ENCODE measurements at regions not wholly inside any gene's neighbourhood (a gene's known extent, or its start where the extent isn't known, plus 50 kb on each side); places are given as distances from the start of the nearest gene placed in this dataset.

DNA sequence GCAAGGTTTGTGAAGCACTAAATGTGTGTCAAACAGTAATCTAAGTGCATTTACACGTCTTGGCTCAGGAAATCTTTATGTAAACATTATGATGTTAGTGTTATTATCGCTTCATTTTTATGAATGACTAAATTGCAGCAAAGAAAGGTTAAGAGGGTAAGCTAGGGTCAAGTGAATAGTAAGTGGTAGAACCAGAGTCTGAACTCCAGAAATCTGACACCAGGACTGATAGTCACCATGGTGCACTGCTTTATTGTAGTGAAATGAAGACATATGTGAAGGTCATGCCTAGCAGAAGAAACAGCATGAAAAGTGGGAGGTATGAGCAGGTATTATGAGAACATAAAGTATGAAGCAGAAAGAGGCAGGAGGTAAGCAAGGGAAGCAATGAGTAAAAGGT lies 368.7 kb upstream of the TENM4 start:
- DNase-seq, result no peak
- H4K8ac ChIP-seq (ENCODE audit: low read depth in 2 of 2, low read length in 2 of 2), result no peak overlapping the region
- H3K4me3 ChIP-seq (ENCODE audit: insufficient read depth, low read depth, low read length), result no peak overlapping the region
- H3K18ac ChIP-seq (ENCODE audit: low read depth, low read length), result no peak overlapping the region
- no peak overlapping the region for H3K4me2 ChIP-seq (ENCODE audit: low read depth, low read length)
- H3K27me3 ChIP-seq (ENCODE audit: control insufficient read depth, insufficient read depth, low read length), result no peaks in the 10 kb centered on the region
- H4K20me1 ChIP-seq (ENCODE audit: insufficient read depth, low read length), result no peaks in the 10 kb centered on the region
- 10% methylated on average over 2 of the region's 2 CpGs; no CpG with 5 or more reads in 1 of the 2 experiments for WGBS, 2 experiments (ENCODE audit: extremely low coverage in 2 of 2, insufficient read length in 1 of 2)
- H2BK120ac ChIP-seq (ENCODE audit: low read depth, low read length), result no peak overlapping the region
- H3K9ac ChIP-seq (ENCODE audit: low read depth, low read length), result no peak overlapping the region
- H2AK5ac ChIP-seq (ENCODE audit: low read depth, low read length), result no peak overlapping the region
- no peak overlapping the region for H3K4ac ChIP-seq (ENCODE audit: low read depth, low read length)
- dilution Hi-C loops (cut with HindIII; ENCODE audit: low sequenced_read_pairs, unreplicated experiment) (no loop called here), in situ Hi-C loops (cut with MboI; ENCODE audit: low sequenced_read_pairs) (no loop called here), intact Hi-C loops (cut with micrococcal nuclease) (no loop called here)
- H3K14ac ChIP-seq (replicated peaks; ENCODE audit: low read depth, low read length), result no peak overlapping the region
- POLR2A ChIA-PET (ENCODE audit: unreplicated experiment), result no interaction called here
- no TSS peak for BruUV-seq (replicated peaks)
- no peaks in the 10 kb centered on the region for H3K4me1 ChIP-seq (ENCODE audit: control insufficient read depth, insufficient read depth, low read length)
- H4K91ac ChIP-seq (ENCODE audit: insufficient read depth, low read depth, low read length), result no peak overlapping the region
- H2AK9ac ChIP-seq (replicated peaks; ENCODE audit: low read depth, low read length, poor library complexity), result no peak overlapping the region
- H3K79me1 ChIP-seq (ENCODE audit: low read depth in 1 of 2, low read length in 2 of 2), result no peaks in the 10 kb centered on the region
- H2BK20ac ChIP-seq (ENCODE audit: low read depth, low read length), result no peak overlapping the region
- no peak overlapping the region for H2BK5ac ChIP-seq (ENCODE audit: low read depth, low read length, poor library complexity, severe bottlenecking)
- TF ChIP-seq ELK1 (IDR thresholded peaks at IDR 0.05; ENCODE audit: borderline replicate concordance, low read depth, low read length) (no peak), MAZ (IDR thresholded peaks at IDR 0.05; ENCODE audit: borderline replicate concordance, low read depth, low read length) (no peak), RAD21 (IDR thresholded peaks at IDR 0.05; ENCODE audit: low read length) (no peak), CEBPB (IDR thresholded peaks at IDR 0.05; ENCODE audit: low read depth, low read length) (no peak)
- no peak for ATAC-seq (ENCODE audit: low read depth)
- no peak overlapping the region for H3K23ac ChIP-seq (ENCODE audit: low read depth, low read length)
- no peak overlapping the region for H3K27ac ChIP-seq (ENCODE audit: insufficient read depth, low read length)
- H4K5ac ChIP-seq (ENCODE audit: low read depth, low read length), result no peak overlapping the region
- H3K36me3 ChIP-seq (ENCODE audit: control insufficient read depth, insufficient read depth, low read length), result no peaks in the 10 kb centered on the region
- H2BK15ac ChIP-seq (ENCODE audit: low read depth, low read length), result no peak overlapping the region
- H3K56ac ChIP-seq (ENCODE audit: extremely low read depth, insufficient read depth, low read length), result no peak overlapping the region
- no peak overlapping the region for H2AFZ ChIP-seq (replicated peaks; ENCODE audit: low read length, poor library complexity)
- CTCF ChIA-PET, result no interaction called here
- H3K9me3 ChIP-seq (ENCODE audit: control insufficient read depth, insufficient read depth, low read length), result no peaks in the 10 kb centered on the region
- no peaks in the 10 kb centered on the region for H3K9me1 ChIP-seq (ENCODE audit: insufficient read depth, low read length)
